ENCODE measurements at regions not wholly inside any gene's neighbourhood (a gene's known extent, or its start where the extent isn't known, plus 50 kb on each side); places are given as distances from the start of the nearest gene placed in this dataset.

GRCh38 chr1:115534106-115534505 is 107.7 kb upstream of the VANGL1 start:
- no CpG with 5 or more reads among the region's 1 CpG for WGBS, 2 experiments (ENCODE audit: extremely low coverage in 2 of 2, insufficient read length in 1 of 2)
- Histone ChIP-seq H4K5ac (ENCODE audit: low read depth, low read length) (no peak overlapping the region), H3K4me1 (ENCODE audit: control insufficient read depth, insufficient read depth, low read length) (peaks cover 2% of the 10 kb centered on the region; the same call in 1 of the 2 replicates), H3K18ac (ENCODE audit: low read depth, low read length) (no peak overlapping the region), H2BK15ac (ENCODE audit: low read depth, low read length) (no peak overlapping the region), H4K8ac (ENCODE audit: low read depth in 2 of 2, low read length in 2 of 2) (no peak overlapping the region), H2AFZ (replicated peaks; ENCODE audit: low read length, poor library complexity) (no peak overlapping the region), H3K27me3 (ENCODE audit: control insufficient read depth, insufficient read depth, low read length) (no peaks in the 10 kb centered on the region), H3K27ac (ENCODE audit: insufficient read depth, low read length) (no peak overlapping the region), H2AK5ac (ENCODE audit: low read depth, low read length) (no peak overlapping the region), H3K36me3 (ENCODE audit: control insufficient read depth, insufficient read depth, low read length) (no peaks in the 10 kb centered on the region), H3K9ac (ENCODE audit: low read depth, low read length) (no peak overlapping the region), H4K91ac (ENCODE audit: insufficient read depth, low read depth, low read length) (no peak overlapping the region), H3K4me2 (ENCODE audit: low read depth, low read length) (no peak overlapping the region), H3K4me3 (ENCODE audit: insufficient read depth, low read depth, low read length) (no peak overlapping the region), H3K9me1 (ENCODE audit: insufficient read depth, low read length) (peaks cover 2% of the 10 kb centered on the region; the same call in 1 of the 2 replicates), H3K23ac (ENCODE audit: low read depth, low read length) (no peak overlapping the region), H3K79me1 (ENCODE audit: low read depth in 1 of 2, low read length in 2 of 2) (no peaks in the 10 kb centered on the region), H3K14ac (replicated peaks; ENCODE audit: low read depth, low read length) (no peak overlapping the region), H3K4ac (ENCODE audit: low read depth, low read length) (no peak overlapping the region), H2BK120ac (ENCODE audit: low read depth, low read length) (no peak overlapping the region), H2AK9ac (replicated peaks; ENCODE audit: low read depth, low read length, poor library complexity) (no peak overlapping the region), H3K56ac (ENCODE audit: extremely low read depth, insufficient read depth, low read length) (no peak overlapping the region), H3K9me3 (ENCODE audit: control insufficient read depth, insufficient read depth, low read length) (no peaks in the 10 kb centered on the region), H2BK5ac (ENCODE audit: low read depth, low read length, poor library complexity, severe bottlenecking) (no peak overlapping the region), H4K20me1 (ENCODE audit: insufficient read depth, low read length) (no peaks in the 10 kb centered on the region), H2BK20ac (ENCODE audit: low read depth, low read length) (no peak overlapping the region)
- ATAC-seq (ENCODE audit: low read depth) (no peak), DNase-seq (no peak)
- intact Hi-C loops (cut with micrococcal nuclease): no loop called here
- CTCF ChIA-PET: no interaction called here
- in situ Hi-C loops (cut with MboI; ENCODE audit: low sequenced_read_pairs): no loop called here
- no TSS peak for BruUV-seq (replicated peaks)
- POLR2A ChIA-PET (ENCODE audit: unreplicated experiment): no interaction called here
- TF ChIP-seq CEBPB (IDR thresholded peaks at IDR 0.05; ENCODE audit: low read depth, low read length) (no peak), CTCF (conservative IDR thresholded peaks at IDR 0.05; ENCODE audit: low read depth, low read length) (no peak), RCOR1 (IDR thresholded peaks at IDR 0.05; ENCODE audit: insufficient replicate concordance, low read length) (no peak), FOS (IDR thresholded peaks at IDR 0.05; ENCODE audit: low read depth, low read length) (no peak), MAZ (IDR thresholded peaks at IDR 0.05; ENCODE audit: borderline replicate concordance, low read depth, low read length) (no peak)
- dilution Hi-C loops (cut with HindIII; ENCODE audit: low sequenced_read_pairs, unreplicated experiment): no loop called here

Measured in IMR-90 (cell line).